NT2/D1 (cell line): ENCODE measurements at regions not wholly inside any gene's neighbourhood (a gene's known extent, or its start where the extent isn't known, plus 50 kb on each side); places are given as distances from the start of the nearest gene placed in this dataset.

Experiments used
- DNase-seq: peaks from one replicate; pipeline ENCODE4 v3.0.0-alpha.2; 2011; ENCODE audit warnings: low read depth, low spot score
- H3K27me3 ChIP-seq: 2 replicates; pipeline ENCODE4 v1.6.0; 2011; ENCODE audit warnings: mild to moderate bottlenecking; ENCODE audit not compliant: insufficient read length, insufficient read depth
- H3K36me3 ChIP-seq: 2 replicates; pipeline ENCODE4 v1.6.1; 2011; ENCODE audit warnings: mild to moderate bottlenecking, low read length, mixed read lengths; ENCODE audit not compliant: insufficient read depth, insufficient read length
- H3K4me1 ChIP-seq: 2 replicates; pipeline ENCODE4 v1.5.1; 2011; ENCODE audit not compliant: insufficient read depth, insufficient read length
- H3K4me3 ChIP-seq: 2 replicates; pipeline ENCODE4 v1.5.1; 2011; ENCODE audit warnings: low read depth; ENCODE audit not compliant: insufficient read length
- H3K9ac ChIP-seq: 2 replicates; pipeline ENCODE4 v1.6.0; 2011; ENCODE audit warnings: low read depth; ENCODE audit not compliant: insufficient read length
- H3K9me3 ChIP-seq: 2 replicates; pipeline ENCODE4 v1.5.1; 2011; ENCODE audit warnings: mild to moderate bottlenecking, low read length; ENCODE audit not compliant: insufficient read depth
- SUZ12 ChIP-seq: IDR thresholded peaks from 2 replicates; pipeline ENCODE4 v1.6.1; 2011; ENCODE audit not compliant: insufficient read length, insufficient read depth; ENCODE audit errors: extremely low read depth
- YY1 ChIP-seq: IDR thresholded peaks from 2 replicates; pipeline ENCODE4 v1.6.1; 2011; ENCODE audit not compliant: insufficient read length, insufficient read depth
- ZNF274 ChIP-seq: IDR thresholded peaks from 2 replicates; pipeline ENCODE4 v1.6.1; 2011; ENCODE audit warnings: mild to moderate bottlenecking, low read depth, low read length

- Histone ChIP-seq H3K4me1 (no peaks in the 10 kb centered on the region), H3K9ac (no peak overlapping the region), H3K36me3 (no peaks in the 10 kb centered on the region), H3K4me3 (no peak overlapping the region), H3K27me3 (no peaks in the 10 kb centered on the region), H3K9me3 (no peaks in the 10 kb centered on the region)
- DNase-seq: no peak
- no peak for TF ChIP-seq YY1
- TF ChIP-seq SUZ12: no peak
- no peak for TF ChIP-seq ZNF274
Observed at GRCh38 chr3:177439694-177440269, 242.5 kb upstream of the TBL1XR1 start.

DNA sequence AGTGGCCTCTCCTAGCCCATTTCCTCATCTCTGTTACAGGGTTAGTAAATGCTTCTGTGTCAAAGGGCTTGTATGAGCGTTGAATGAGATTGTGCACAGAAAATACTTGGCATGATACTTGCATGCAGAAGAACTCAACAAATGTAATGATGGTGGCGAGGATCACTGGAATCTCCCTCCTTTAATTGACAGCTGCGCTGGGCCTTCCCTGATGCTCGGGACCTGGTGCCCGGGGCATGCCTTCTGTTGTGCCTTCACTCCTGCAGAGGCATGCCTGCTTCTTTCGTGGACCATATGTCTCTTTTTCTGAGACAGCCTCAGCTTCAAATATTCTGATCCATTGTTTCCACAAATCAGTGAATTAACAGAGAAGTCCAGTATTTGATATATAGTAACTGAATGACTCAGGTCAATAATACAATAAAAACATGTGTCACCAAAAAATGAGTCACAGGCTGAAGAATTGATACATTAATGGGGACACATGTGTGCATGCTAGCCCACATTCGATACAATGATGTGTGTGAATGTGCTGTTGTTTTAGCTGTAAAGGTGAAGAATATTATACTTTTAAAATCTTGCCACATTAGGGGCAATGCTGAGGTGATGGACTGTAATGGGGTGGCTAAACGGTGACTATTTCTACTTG, 243.3 kb upstream of the TBL1XR1 start:
- no peaks in the 10 kb centered on the region for H3K36me3 ChIP-seq
- no peaks in the 10 kb centered on the region for H3K27me3 ChIP-seq
- no peak overlapping the region for H3K4me3 ChIP-seq
- DNase-seq: no peak
- no peaks in the 10 kb centered on the region for H3K9me3 ChIP-seq
- no peak overlapping the region for H3K9ac ChIP-seq
- TF ChIP-seq ZNF274: no peak
- TF ChIP-seq YY1: no peak
- no peak for TF ChIP-seq SUZ12
- no peaks in the 10 kb centered on the region for H3K4me1 ChIP-seq

DNA sequence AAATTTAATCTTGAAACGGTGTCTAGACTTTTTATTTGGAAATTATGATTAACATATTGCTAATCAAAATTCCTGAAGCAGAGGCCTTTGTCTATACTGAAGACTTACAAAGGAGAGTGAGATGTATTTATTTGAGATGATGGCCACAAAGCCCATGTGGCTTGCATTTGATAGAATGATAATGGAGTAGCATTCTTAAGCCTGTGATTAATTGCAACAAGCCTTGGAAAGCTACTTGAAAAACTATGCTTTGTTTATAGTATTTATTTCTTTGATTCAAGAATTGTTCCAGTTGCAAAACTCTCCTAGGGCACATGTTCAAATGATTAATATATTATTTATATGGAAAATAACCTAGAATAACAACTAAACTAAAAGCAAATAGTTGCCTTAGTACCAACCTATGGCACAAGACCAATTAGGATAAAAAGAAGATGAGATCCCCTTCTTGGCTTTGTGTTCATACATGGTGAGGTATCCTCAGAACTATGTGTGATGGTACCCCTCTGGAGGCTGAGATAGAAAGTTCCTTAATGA, 244.1 kb upstream of the TBL1XR1 start:
- no peaks in the 10 kb centered on the region for H3K4me1 ChIP-seq
- H3K36me3 ChIP-seq: no peaks in the 10 kb centered on the region
- no peaks in the 10 kb centered on the region for H3K27me3 ChIP-seq
- no peaks in the 10 kb centered on the region for H3K9me3 ChIP-seq
- no peak overlapping the region for H3K9ac ChIP-seq
- no peak for TF ChIP-seq SUZ12
- no peak for TF ChIP-seq YY1
- no peak for TF ChIP-seq ZNF274
- H3K4me3 ChIP-seq: no peak overlapping the region
- DNase-seq: no peak

GRCh38 chr3:177441813-177442646, 244.7 kb upstream of the TBL1XR1 start:
- Histone ChIP-seq H3K9ac (no peak overlapping the region), H3K36me3 (no peaks in the 10 kb centered on the region), H3K9me3 (no peaks in the 10 kb centered on the region), H3K4me1 (no peaks in the 10 kb centered on the region), H3K27me3 (no peaks in the 10 kb centered on the region), H3K4me3 (no peak overlapping the region)
- TF ChIP-seq SUZ12 (no peak), YY1 (no peak), ZNF274 (no peak)
- DNase-seq: no peak

- Histone ChIP-seq H3K9ac (no peak overlapping the region), H3K36me3 (no peaks in the 10 kb centered on the region), H3K9me3 (no peaks in the 10 kb centered on the region), H3K4me3 (no peak overlapping the region), H3K4me1 (no peaks in the 10 kb centered on the region), H3K27me3 (no peaks in the 10 kb centered on the region)
- no peak for TF ChIP-seq SUZ12
- no peak for TF ChIP-seq YY1
- TF ChIP-seq ZNF274: no peak
- DNase-seq: no peak
Observed at GRCh38 chr3:177443469-177443868, 246.2 kb upstream of the TBL1XR1 start.

DNA sequence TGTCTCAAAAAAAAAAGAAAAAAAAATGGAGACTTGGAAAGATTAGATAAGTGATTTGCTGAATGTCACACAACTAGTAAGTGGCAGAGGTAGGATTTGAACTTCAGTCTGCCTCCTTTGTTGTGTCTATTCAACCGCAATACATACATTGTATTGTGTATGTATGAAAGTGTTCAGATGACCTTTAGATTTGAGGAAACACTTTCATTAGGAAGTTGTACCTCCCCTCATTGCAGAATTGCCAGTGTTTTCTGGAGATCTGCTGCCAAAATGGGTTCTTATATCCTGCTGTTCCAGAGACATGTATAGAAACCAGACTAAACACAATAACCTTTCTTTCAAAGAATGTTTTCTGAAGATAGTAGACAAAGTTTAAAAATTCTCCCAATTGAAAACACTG, 247.4 kb upstream of the TBL1XR1 start:
- TF ChIP-seq ZNF274 (no peak), YY1 (no peak), SUZ12 (no peak)
- H3K4me1 ChIP-seq: no peaks in the 10 kb centered on the region

GRCh38 chr3:177445549-177445948, 248.3 kb upstream of the TBL1XR1 start:
- Histone ChIP-seq H3K9me3 (no peaks in the 10 kb centered on the region), H3K27me3 (no peaks in the 10 kb centered on the region), H3K4me3 (no peak overlapping the region), H3K9ac (no peak overlapping the region), H3K36me3 (no peaks in the 10 kb centered on the region), H3K4me1 (no peaks in the 10 kb centered on the region)
- DNase-seq: no peak
- no peak for TF ChIP-seq ZNF274
- no peak for TF ChIP-seq SUZ12
- TF ChIP-seq YY1: no peak

More for the DNA sequence above, 247.4 kb upstream of the TBL1XR1 start:
- DNase-seq: no peak
- Histone ChIP-seq H3K9me3 (no peaks in the 10 kb centered on the region), H3K4me3 (no peak overlapping the region), H3K27me3 (no peaks in the 10 kb centered on the region), H3K36me3 (no peaks in the 10 kb centered on the region), H3K9ac (no peak overlapping the region)
